ENCODE measurements at regions not wholly inside any gene's neighbourhood (a gene's known extent, or its start where the extent isn't known, plus 50 kb on each side); places are given as distances from the start of the nearest gene placed in this dataset.

- no peak for TF ChIP-seq CTCF (IDR thresholded peaks at IDR 0.05)
- TF ChIP-seq EZH2 (IDR thresholded peaks at IDR 0.05; ENCODE audit: borderline replicate concordance, insufficient read depth, low read depth, low read length, poor library complexity, severe bottlenecking) = no peak
Observed at GRCh38 chr1:5254975-5255374, 600.6 kb downstream of the AJAP1 start.
